ENCODE measurements at regions not wholly inside any gene's neighbourhood (a gene's known extent, or its start where the extent isn't known, plus 50 kb on each side); places are given as distances from the start of the nearest gene placed in this dataset.

DNA sequence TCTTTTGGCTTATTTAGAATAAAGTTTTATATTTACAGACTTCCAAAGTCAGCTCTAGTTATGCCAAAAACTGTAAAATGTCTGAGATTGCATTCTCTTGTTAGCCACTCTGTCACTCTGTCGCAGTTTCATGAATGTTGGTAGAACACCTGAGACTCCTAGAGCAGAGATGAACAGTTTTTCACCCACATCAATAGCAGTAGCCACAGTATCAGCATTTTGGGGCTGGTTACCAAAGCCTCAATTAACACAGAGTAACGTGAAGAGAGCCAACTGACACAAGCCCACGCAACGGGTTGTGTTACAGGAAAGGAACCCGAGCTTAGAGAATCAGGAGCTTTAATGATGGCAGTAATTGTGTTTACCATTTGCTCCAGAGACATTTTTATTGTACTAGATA, 443.0 kb upstream of the SLC39A10 start:
- no peak overlapping the region for H2AFZ ChIP-seq (ENCODE audit: low read length)
- TF ChIP-seq, protein P1, sequence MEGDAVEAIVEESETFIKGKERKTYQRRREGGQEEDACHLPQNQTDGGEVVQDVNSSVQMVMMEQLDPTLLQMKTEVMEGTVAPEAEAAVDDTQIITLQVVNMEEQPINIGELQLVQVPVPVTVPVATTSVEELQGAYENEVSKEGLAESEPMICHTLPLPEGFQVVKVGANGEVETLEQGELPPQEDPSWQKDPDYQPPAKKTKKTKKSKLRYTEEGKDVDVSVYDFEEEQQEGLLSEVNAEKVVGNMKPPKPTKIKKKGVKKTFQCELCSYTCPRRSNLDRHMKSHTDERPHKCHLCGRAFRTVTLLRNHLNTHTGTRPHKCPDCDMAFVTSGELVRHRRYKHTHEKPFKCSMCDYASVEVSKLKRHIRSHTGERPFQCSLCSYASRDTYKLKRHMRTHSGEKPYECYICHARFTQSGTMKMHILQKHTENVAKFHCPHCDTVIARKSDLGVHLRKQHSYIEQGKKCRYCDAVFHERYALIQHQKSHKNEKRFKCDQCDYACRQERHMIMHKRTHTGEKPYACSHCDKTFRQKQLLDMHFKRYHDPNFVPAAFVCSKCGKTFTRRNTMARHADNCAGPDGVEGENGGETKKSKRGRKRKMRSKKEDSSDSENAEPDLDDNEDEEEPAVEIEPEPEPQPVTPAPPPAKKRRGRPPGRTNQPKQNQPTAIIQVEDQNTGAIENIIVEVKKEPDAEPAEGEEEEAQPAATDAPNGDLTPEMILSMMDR (IDR thresholded peaks at IDR 0.05; ENCODE audit: extremely low read depth, low read depth, low read length), result no peak
- no peak for DNase-seq (ENCODE audit: insufficient read length, low spot score, missing footprints)
- no peak overlapping the region for H3K4me3 ChIP-seq (ENCODE audit: insufficient read depth, low read length)
- H3K4me2 ChIP-seq (ENCODE audit: insufficient read depth, low read length), result no peak overlapping the region
- H3K36me3 ChIP-seq (ENCODE audit: insufficient read depth, low read length), result no peaks in the 10 kb centered on the region
- H3K4me1 ChIP-seq (ENCODE audit: insufficient read depth, low read length), result no peaks in the 10 kb centered on the region
- no peaks in the 10 kb centered on the region for H3K79me2 ChIP-seq (ENCODE audit: insufficient read depth, low read length)
- H4K20me1 ChIP-seq (ENCODE audit: insufficient read depth, low read length), result no peaks in the 10 kb centered on the region
- no peaks in the 10 kb centered on the region for H3K9me3 ChIP-seq (ENCODE audit: low read depth, low read length)
- no peak overlapping the region for H3K27ac ChIP-seq (ENCODE audit: low read depth, low read length)
- no peaks in the 10 kb centered on the region for H3K27me3 ChIP-seq (ENCODE audit: insufficient read depth, low read length)

DNA sequence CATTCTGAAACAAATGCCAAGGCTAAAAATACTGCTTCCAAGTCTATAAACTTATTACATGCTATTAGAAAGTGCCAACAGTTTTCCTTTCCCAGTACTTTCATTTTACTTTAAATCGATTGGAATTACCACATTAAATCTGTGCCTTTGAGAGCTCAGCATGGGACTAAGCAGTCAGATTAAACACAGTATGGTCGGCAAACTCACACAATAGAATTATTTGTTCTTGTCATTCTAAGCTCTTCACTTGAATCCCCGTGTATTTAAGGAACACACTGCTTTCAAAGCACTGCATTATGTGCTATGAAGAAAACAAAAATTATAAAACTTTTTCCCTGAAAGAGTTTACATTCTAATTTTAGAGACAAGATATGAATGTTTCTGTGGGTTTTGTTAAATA, 444.4 kb upstream of the SLC39A10 start:
- Histone ChIP-seq H3K4me3 (ENCODE audit: insufficient read depth, low read length) (no peak overlapping the region), H3K27me3 (ENCODE audit: insufficient read depth, low read length) (no peaks in the 10 kb centered on the region), H4K20me1 (ENCODE audit: insufficient read depth, low read length) (no peaks in the 10 kb centered on the region), H2AFZ (ENCODE audit: low read length) (no peak overlapping the region), H3K36me3 (ENCODE audit: insufficient read depth, low read length) (no peaks in the 10 kb centered on the region), H3K4me1 (ENCODE audit: insufficient read depth, low read length) (no peaks in the 10 kb centered on the region), H3K4me2 (ENCODE audit: insufficient read depth, low read length) (no peak overlapping the region), H3K9me3 (ENCODE audit: low read depth, low read length) (no peaks in the 10 kb centered on the region), H3K79me2 (ENCODE audit: insufficient read depth, low read length) (no peaks in the 10 kb centered on the region), H3K27ac (ENCODE audit: low read depth, low read length) (no peak overlapping the region)
- DNase-seq (ENCODE audit: insufficient read length, low spot score, missing footprints), result no peak
- TF ChIP-seq, protein P1 (IDR thresholded peaks at IDR 0.05; ENCODE audit: extremely low read depth, low read depth, low read length), result no peak

DNA sequence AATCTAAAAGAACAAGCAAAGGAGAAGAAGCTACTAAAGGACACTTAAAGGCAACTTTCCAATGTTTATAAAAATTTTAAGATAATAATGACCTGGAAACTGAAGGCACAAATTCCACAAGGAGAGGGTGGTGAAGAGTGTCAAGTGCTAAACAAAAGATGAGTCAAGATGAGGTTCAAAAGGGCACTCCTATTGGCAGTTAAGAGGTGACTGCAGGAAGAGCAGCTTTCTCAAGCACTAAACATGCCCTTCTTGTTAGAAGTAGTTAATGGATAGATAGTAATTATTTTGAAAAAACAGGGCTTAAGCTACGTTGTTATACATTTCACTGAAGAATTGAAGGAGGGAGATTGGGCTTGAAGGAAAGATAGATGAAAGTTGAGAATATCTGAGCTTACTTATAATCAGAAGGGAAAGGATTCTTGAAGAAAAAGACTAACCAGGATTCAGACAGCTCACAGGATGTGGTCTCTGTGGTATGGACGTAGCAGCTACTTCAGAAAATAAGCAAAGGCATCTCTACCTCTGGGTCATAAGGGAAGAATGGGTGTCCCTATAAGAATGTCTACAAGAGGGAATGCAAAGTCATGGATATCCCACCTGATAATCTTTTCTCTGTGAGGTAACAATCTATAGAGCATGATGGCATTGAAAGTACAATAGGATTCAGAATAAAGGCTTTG, 454.7 kb upstream of the SLC39A10 start:
- Histone ChIP-seq H3K79me2 (ENCODE audit: insufficient read depth, low read length) (no peaks in the 10 kb centered on the region), H3K9me3 (ENCODE audit: low read depth, low read length) (no peaks in the 10 kb centered on the region), H3K27me3 (ENCODE audit: insufficient read depth, low read length) (no peaks in the 10 kb centered on the region), H3K36me3 (ENCODE audit: insufficient read depth, low read length) (no peaks in the 10 kb centered on the region), H3K4me1 (ENCODE audit: insufficient read depth, low read length) (no peaks in the 10 kb centered on the region), H2AFZ (ENCODE audit: low read length) (no peak overlapping the region), H4K20me1 (ENCODE audit: insufficient read depth, low read length) (no peaks in the 10 kb centered on the region), H3K27ac (ENCODE audit: low read depth, low read length) (no peak overlapping the region), H3K4me2 (ENCODE audit: insufficient read depth, low read length) (no peak overlapping the region), H3K4me3 (ENCODE audit: insufficient read depth, low read length) (no peak overlapping the region)
- no peak for DNase-seq (ENCODE audit: insufficient read length, low spot score, missing footprints)
- TF ChIP-seq, protein P1 (IDR thresholded peaks at IDR 0.05; ENCODE audit: extremely low read depth, low read depth, low read length), result no peak

DNA sequence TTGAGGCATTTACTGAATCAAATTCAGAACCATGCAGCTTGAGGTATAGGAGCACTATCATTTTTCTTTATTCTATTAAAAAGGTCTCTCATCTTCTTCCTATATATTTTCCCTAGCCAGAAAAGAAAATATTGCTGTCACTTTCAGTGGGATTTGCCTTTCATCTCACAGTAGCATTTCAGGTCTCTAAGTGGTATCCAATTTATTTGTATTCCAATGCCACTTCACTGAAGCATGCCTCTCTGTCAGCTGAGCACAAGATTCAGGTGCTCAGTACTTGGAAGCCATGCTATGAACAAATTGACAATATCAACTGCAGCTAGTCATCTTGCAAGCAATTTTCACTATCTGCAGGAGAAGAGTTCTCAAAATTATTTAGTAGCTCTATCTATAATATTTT, 457.2 kb upstream of the SLC39A10 start:
- Histone ChIP-seq H3K79me2 (ENCODE audit: insufficient read depth, low read length) (no peaks in the 10 kb centered on the region), H3K27me3 (ENCODE audit: insufficient read depth, low read length) (no peaks in the 10 kb centered on the region), H3K9me3 (ENCODE audit: low read depth, low read length) (no peaks in the 10 kb centered on the region), H3K27ac (ENCODE audit: low read depth, low read length) (no peak overlapping the region), H3K4me1 (ENCODE audit: insufficient read depth, low read length) (no peaks in the 10 kb centered on the region), H3K4me3 (ENCODE audit: insufficient read depth, low read length) (no peak overlapping the region), H3K36me3 (ENCODE audit: insufficient read depth, low read length) (no peaks in the 10 kb centered on the region), H2AFZ (ENCODE audit: low read length) (no peak overlapping the region), H4K20me1 (ENCODE audit: insufficient read depth, low read length) (no peaks in the 10 kb centered on the region), H3K4me2 (ENCODE audit: insufficient read depth, low read length) (no peak overlapping the region)
- no peak for DNase-seq (ENCODE audit: insufficient read length, low spot score, missing footprints)
- TF ChIP-seq, protein P1 (IDR thresholded peaks at IDR 0.05; ENCODE audit: extremely low read depth, low read depth, low read length), result no peak

Measured in osteoblast (primary cell).